Upper lobe of left lung (tissue), 4 donors: ENCODE measurements at regions not wholly inside any gene's neighbourhood (a gene's known extent, or its start where the extent isn't known, plus 50 kb on each side); places are given as distances from the start of the nearest gene placed in this dataset.

ENCODE experiments used
- EP300 ChIP-seq, 4 donors: sonication (generic); formaldehyde crosslinking; IDR thresholded peaks; one replicate each; pipeline ENCODE4 v1.5.1; 2017; ENCODE audit warnings: antibody characterized with exemption in 4 of 4, control low read depth in 2 of 4
- POLR2A ChIP-seq, 4 donors: fragments of 450-650 bp; IDR thresholded peaks; one replicate each; pipeline ENCODE4 v1.5.1; 2016 to 2017; ENCODE audit warnings: antibody characterized with exemption in 4 of 4, mild to moderate bottlenecking in 2 of 4
- POLR2AphosphoS5 ChIP-seq, 2 donors: sonication (generic); formaldehyde crosslinking; IDR thresholded peaks; one replicate each; pipeline ENCODE4 v1.5.1; 2017; ENCODE audit warnings: antibody characterized with exemption in 2 of 2
- TF ChIP-seq, protein P1 (sequence below), 6 experiments: fragments of 450-650 bp in 4 of 6; fragments of 200-600 bp in 2 of 6; sonication (generic) in 2 of 6; IDR thresholded peaks; one replicate each; pipeline ENCODE4 v1.5.1; 2016 to 2019; ENCODE audit warnings: antibody characterized with exemption in 6 of 6

DNA sequence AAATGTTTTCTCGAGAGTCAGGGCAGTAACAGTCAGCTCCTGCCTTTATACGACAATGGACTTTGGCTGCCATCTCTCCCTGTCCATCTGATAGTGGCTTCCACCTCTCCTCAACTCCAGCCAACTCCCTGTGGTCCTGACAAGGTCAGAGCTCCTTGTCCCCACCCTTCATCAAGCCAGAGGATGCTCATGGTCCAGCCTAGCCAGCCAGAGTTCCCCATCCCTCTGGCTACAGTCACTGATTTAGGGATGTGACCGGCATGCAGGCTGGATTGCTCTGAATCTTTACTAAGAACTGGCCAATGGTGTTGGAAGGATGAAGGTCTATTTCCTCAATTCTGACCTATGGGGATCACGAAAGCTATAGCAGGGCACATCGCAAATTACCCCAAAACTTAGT, 156.1 kb downstream of the OR4M2 start:
- TF ChIP-seq POLR2A (IDR thresholded peaks at IDR 0.05) (no peak), POLR2AphosphoS5 (IDR thresholded peaks at IDR 0.05) (no peak), EP300 (IDR thresholded peaks at IDR 0.05) (no peak)
- TF ChIP-seq, protein P1, sequence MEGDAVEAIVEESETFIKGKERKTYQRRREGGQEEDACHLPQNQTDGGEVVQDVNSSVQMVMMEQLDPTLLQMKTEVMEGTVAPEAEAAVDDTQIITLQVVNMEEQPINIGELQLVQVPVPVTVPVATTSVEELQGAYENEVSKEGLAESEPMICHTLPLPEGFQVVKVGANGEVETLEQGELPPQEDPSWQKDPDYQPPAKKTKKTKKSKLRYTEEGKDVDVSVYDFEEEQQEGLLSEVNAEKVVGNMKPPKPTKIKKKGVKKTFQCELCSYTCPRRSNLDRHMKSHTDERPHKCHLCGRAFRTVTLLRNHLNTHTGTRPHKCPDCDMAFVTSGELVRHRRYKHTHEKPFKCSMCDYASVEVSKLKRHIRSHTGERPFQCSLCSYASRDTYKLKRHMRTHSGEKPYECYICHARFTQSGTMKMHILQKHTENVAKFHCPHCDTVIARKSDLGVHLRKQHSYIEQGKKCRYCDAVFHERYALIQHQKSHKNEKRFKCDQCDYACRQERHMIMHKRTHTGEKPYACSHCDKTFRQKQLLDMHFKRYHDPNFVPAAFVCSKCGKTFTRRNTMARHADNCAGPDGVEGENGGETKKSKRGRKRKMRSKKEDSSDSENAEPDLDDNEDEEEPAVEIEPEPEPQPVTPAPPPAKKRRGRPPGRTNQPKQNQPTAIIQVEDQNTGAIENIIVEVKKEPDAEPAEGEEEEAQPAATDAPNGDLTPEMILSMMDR (IDR thresholded peaks at IDR 0.05), result no peak
